ENCODE measurements at regions not wholly inside any gene's neighbourhood (a gene's known extent, or its start where the extent isn't known, plus 50 kb on each side); places are given as distances from the start of the nearest gene placed in this dataset.

DNA sequence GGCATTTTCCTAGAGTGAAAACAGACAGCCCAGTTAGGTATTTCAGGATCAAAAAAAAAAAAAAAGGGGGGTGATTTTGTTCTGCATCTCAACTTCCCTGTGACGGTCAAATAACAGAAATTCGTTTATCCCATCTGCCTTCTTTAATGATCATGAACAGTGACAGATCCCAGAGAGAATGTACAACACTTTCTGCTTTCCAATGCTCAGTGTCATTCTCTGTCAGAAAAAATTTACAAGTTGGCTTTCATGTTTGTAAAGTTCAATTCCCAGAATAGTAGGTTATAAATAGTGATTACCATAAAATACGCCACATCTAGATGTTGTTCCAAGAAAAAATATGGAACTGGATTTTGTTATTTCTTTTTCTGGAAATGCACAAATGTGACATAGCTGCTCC lies 1013.2 kb upstream of the PHF14 start:
- Histone ChIP-seq H3K4me2 (ENCODE audit: low read length) (no peak overlapping the region), H4K20me1 (ENCODE audit: insufficient read depth, low read length) (no peaks in the 10 kb centered on the region), H2AFZ (ENCODE audit: low read depth, low read length) (no peak overlapping the region), H3K27ac (ENCODE audit: low read depth, low read length) (no peak overlapping the region), H3K9ac (ENCODE audit: low read length) (no peak overlapping the region), H3K4me3 (ENCODE audit: insufficient read depth, low read depth, low read length) (no peak overlapping the region), H3K27me3 (ENCODE audit: insufficient read depth, low read length) (no peaks in the 10 kb centered on the region), H3K36me3 (ENCODE audit: insufficient read depth, low read length) (no peaks in the 10 kb centered on the region), H3K4me1 (ENCODE audit: insufficient read depth, low read length) (no peaks in the 10 kb centered on the region), H3K9me3 (ENCODE audit: insufficient read depth, low read depth, low read length) (no peaks in the 10 kb centered on the region), H3K79me2 (ENCODE audit: insufficient read depth, low read length) (no peaks in the 10 kb centered on the region)
- no peak overlapping the region for H3K4me3 Mint-ChIP-seq (ENCODE audit: unreplicated experiment)
- no peaks in the 10 kb centered on the region for H3K9me3 Mint-ChIP-seq (ENCODE audit: unreplicated experiment)
- H3K4me1 Mint-ChIP-seq (ENCODE audit: low read depth, unreplicated experiment), result no peaks in the 10 kb centered on the region
- H3K27me3 Mint-ChIP-seq (ENCODE audit: low read depth, unreplicated experiment), result no peaks in the 10 kb centered on the region
- TF ChIP-seq, protein P1, sequence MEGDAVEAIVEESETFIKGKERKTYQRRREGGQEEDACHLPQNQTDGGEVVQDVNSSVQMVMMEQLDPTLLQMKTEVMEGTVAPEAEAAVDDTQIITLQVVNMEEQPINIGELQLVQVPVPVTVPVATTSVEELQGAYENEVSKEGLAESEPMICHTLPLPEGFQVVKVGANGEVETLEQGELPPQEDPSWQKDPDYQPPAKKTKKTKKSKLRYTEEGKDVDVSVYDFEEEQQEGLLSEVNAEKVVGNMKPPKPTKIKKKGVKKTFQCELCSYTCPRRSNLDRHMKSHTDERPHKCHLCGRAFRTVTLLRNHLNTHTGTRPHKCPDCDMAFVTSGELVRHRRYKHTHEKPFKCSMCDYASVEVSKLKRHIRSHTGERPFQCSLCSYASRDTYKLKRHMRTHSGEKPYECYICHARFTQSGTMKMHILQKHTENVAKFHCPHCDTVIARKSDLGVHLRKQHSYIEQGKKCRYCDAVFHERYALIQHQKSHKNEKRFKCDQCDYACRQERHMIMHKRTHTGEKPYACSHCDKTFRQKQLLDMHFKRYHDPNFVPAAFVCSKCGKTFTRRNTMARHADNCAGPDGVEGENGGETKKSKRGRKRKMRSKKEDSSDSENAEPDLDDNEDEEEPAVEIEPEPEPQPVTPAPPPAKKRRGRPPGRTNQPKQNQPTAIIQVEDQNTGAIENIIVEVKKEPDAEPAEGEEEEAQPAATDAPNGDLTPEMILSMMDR (IDR thresholded peaks at IDR 0.05; ENCODE audit: insufficient read depth, low read depth, low read length), result no peak
- no peak for TF ChIP-seq EZH2 (IDR thresholded peaks at IDR 0.05; ENCODE audit: insufficient read depth, low read length)
- no peaks in the 10 kb centered on the region for H3K36me3 Mint-ChIP-seq (ENCODE audit: low read depth, unreplicated experiment)
- DNase-seq (ENCODE audit: low read depth), result no peak
- no peak for FAIRE-seq
- no peak overlapping the region for H3K27ac Mint-ChIP-seq (ENCODE audit: unreplicated experiment)

DNA sequence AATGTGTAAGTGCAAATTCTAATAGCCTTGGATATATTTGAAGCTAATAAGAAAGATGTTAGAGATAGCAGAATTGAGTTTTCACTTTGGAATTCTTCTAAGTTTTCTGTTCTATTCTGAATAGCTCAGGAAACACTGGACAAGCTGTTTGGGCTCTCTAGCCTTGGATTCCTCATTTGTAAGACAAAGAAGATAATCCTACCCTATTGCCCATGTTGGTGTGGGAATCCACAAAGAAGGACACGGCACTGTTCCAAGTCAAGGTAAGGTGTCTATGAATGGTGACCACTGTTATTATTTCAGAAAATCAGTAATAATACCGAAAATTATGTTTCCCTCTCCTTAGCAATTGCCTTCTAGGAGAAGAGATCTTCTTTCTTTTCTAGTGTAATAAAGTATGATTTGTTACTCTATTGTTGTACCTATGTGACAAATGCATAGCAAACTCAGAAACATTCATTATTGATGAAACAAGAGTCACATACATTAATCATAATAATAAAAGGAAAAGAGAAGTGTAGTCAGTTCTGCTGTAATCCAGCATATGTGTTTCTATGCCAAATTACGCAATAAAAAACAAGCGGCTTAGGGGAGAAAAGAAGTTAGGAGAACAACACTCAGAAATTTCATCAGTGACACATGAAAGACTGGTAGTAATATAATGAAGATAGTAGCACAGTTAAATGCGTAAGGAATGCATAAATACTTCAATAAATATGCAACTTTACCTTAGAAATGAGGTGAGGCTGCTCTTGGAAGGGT lies 1012.3 kb upstream of the PHF14 start:
- H3K27me3 ChIP-seq (ENCODE audit: insufficient read depth, low read length), result no peaks in the 10 kb centered on the region
- H3K36me3 ChIP-seq (ENCODE audit: insufficient read depth, low read length), result no peaks in the 10 kb centered on the region
- no peak overlapping the region for H3K27ac Mint-ChIP-seq (ENCODE audit: unreplicated experiment)
- no peak overlapping the region for H3K4me3 Mint-ChIP-seq (ENCODE audit: unreplicated experiment)
- no peak for FAIRE-seq
- no peaks in the 10 kb centered on the region for H3K27me3 Mint-ChIP-seq (ENCODE audit: low read depth, unreplicated experiment)
- no peaks in the 10 kb centered on the region for H3K4me1 Mint-ChIP-seq (ENCODE audit: low read depth, unreplicated experiment)
- no peak overlapping the region for H3K4me3 ChIP-seq (ENCODE audit: insufficient read depth, low read depth, low read length)
- H3K9me3 Mint-ChIP-seq (ENCODE audit: unreplicated experiment), result no peaks in the 10 kb centered on the region
- H4K20me1 ChIP-seq (ENCODE audit: insufficient read depth, low read length), result no peaks in the 10 kb centered on the region
- no peak for TF ChIP-seq EZH2 (IDR thresholded peaks at IDR 0.05; ENCODE audit: insufficient read depth, low read length)
- TF ChIP-seq, protein P1 (IDR thresholded peaks at IDR 0.05; ENCODE audit: insufficient read depth, low read depth, low read length), result no peak
- no peak overlapping the region for H3K27ac ChIP-seq (ENCODE audit: low read depth, low read length)
- no peaks in the 10 kb centered on the region for H3K36me3 Mint-ChIP-seq (ENCODE audit: low read depth, unreplicated experiment)
- H3K4me2 ChIP-seq (ENCODE audit: low read length), result no peak overlapping the region
- no peaks in the 10 kb centered on the region for H3K9me3 ChIP-seq (ENCODE audit: insufficient read depth, low read depth, low read length)
- no peak overlapping the region for H2AFZ ChIP-seq (ENCODE audit: low read depth, low read length)
- DNase-seq (ENCODE audit: low read depth), result no peak
- no peaks in the 10 kb centered on the region for H3K4me1 ChIP-seq (ENCODE audit: insufficient read depth, low read length)
- no peak overlapping the region for H3K9ac ChIP-seq (ENCODE audit: low read length)
- H3K79me2 ChIP-seq (ENCODE audit: insufficient read depth, low read length), result no peaks in the 10 kb centered on the region

DNA sequence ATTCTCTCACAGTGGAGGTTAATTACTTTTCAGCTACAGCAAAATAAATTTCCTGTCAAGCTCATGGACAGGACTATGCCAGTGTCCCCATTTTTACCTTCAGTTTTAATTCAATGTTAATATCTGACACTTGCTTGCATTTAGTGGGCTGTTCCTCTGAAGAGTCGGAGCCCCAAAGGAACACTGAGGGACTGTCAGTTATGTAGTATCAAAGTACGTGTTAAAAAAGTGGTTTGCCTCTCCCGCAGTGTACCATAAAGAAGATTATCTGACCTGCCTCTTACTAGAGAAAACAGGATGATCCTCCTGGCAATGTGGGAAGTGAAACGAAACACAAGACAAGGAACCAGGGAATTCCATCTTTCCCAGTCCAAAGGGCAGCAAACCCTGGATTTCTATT lies 1010.9 kb upstream of the PHF14 start:
- Histone ChIP-seq H3K27me3 (ENCODE audit: insufficient read depth, low read length) (no peaks in the 10 kb centered on the region), H2AFZ (ENCODE audit: low read depth, low read length) (no peak overlapping the region), H3K9me3 (ENCODE audit: insufficient read depth, low read depth, low read length) (no peaks in the 10 kb centered on the region), H4K20me1 (ENCODE audit: insufficient read depth, low read length) (no peaks in the 10 kb centered on the region), H3K4me2 (ENCODE audit: low read length) (no peak overlapping the region), H3K27ac (ENCODE audit: low read depth, low read length) (no peak overlapping the region), H3K79me2 (ENCODE audit: insufficient read depth, low read length) (no peaks in the 10 kb centered on the region), H3K9ac (ENCODE audit: low read length) (no peak overlapping the region), H3K36me3 (ENCODE audit: insufficient read depth, low read length) (no peaks in the 10 kb centered on the region), H3K4me3 (ENCODE audit: insufficient read depth, low read depth, low read length) (no peak overlapping the region), H3K4me1 (ENCODE audit: insufficient read depth, low read length) (no peaks in the 10 kb centered on the region)
- Mint-ChIP-seq H3K9me3 (ENCODE audit: unreplicated experiment) (no peaks in the 10 kb centered on the region), H3K36me3 (ENCODE audit: low read depth, unreplicated experiment) (no peaks in the 10 kb centered on the region), H3K27ac (ENCODE audit: unreplicated experiment) (no peak overlapping the region), H3K27me3 (ENCODE audit: low read depth, unreplicated experiment) (no peaks in the 10 kb centered on the region), H3K4me1 (ENCODE audit: low read depth, unreplicated experiment) (no peaks in the 10 kb centered on the region), H3K4me3 (ENCODE audit: unreplicated experiment) (no peak overlapping the region)
- TF ChIP-seq EZH2 (IDR thresholded peaks at IDR 0.05; ENCODE audit: insufficient read depth, low read length), result no peak
- TF ChIP-seq, protein P1 (IDR thresholded peaks at IDR 0.05; ENCODE audit: insufficient read depth, low read depth, low read length), result no peak
- no peak for DNase-seq (ENCODE audit: low read depth)
- FAIRE-seq, result no peak

All from astrocyte (in vitro differentiated cells and primary cell).